ENCODE measurements at regions not wholly inside any gene's neighbourhood (a gene's known extent, or its start where the extent isn't known, plus 50 kb on each side); places are given as distances from the start of the nearest gene placed in this dataset.

GRCh38 chr1:199042193-199042592, 403.4 kb downstream of the PTPRC start:
- no peak for TF ChIP-seq CTCF (IDR thresholded peaks at IDR 0.05)
- no peak for TF ChIP-seq POLR2A (IDR thresholded peaks at IDR 0.05)
